ACC112 (cell line): ENCODE measurements at regions not wholly inside any gene's neighbourhood (a gene's known extent, or its start where the extent isn't known, plus 50 kb on each side); places are given as distances from the start of the nearest gene placed in this dataset.
"Not testable (repeated sequence)": the region's sequence is repeated elsewhere in the genome, so short reads cannot be mapped to it uniquely, and the experiment has no call there.

ENCODE experiments used
- H2AFZ ChIP-seq: fragments of 200-600 bp; sonication (generic); one replicate; pipeline ENCODE4 v1.6.0; 2017; ENCODE audit warnings: antibody characterized with exemption, low read length; ENCODE audit not compliant: unreplicated experiment
- H3K27ac ChIP-seq: fragments of 200-600 bp; sonication (generic); 2 replicates; pipeline ENCODE4 v1.5.1; 2014; ENCODE audit warnings: low read depth, mild to moderate bottlenecking, antibody characterized with exemption, low read length, moderate library complexity
- H3K27me3 ChIP-seq: fragments of 200-600 bp; sonication (generic); 2 replicates; pipeline ENCODE4 v1.6.1; 2014; ENCODE audit warnings: mild to moderate bottlenecking, antibody characterized with exemption, low read length, moderate library complexity, mixed read lengths; ENCODE audit not compliant: insufficient read depth
- H3K36me3 ChIP-seq: fragments of 200-600 bp; sonication (generic); 2 replicates; pipeline ENCODE4 v1.6.1; 2016; ENCODE audit warnings: mild to moderate bottlenecking, antibody characterized with exemption, low read length, moderate library complexity, mixed read lengths; ENCODE audit not compliant: insufficient read depth
- H3K4me1 ChIP-seq: fragments of 200-600 bp; sonication (generic); one replicate; pipeline ENCODE4 v1.6.1; 2016; ENCODE audit warnings: low read length, mixed read lengths; ENCODE audit not compliant: insufficient read depth, unreplicated experiment, control insufficient read depth
- H3K4me3 ChIP-seq: fragments of 200-600 bp; sonication (generic); 2 replicates; pipeline ENCODE4 v1.5.1; 2014; ENCODE audit warnings: mild to moderate bottlenecking, low read depth, low read length
- H3K79me2 ChIP-seq: fragments of 200-600 bp; sonication (generic); one replicate; pipeline ENCODE4 v1.6.0; 2016; ENCODE audit warnings: low read length; ENCODE audit not compliant: control insufficient read depth, unreplicated experiment, insufficient read depth

DNA sequence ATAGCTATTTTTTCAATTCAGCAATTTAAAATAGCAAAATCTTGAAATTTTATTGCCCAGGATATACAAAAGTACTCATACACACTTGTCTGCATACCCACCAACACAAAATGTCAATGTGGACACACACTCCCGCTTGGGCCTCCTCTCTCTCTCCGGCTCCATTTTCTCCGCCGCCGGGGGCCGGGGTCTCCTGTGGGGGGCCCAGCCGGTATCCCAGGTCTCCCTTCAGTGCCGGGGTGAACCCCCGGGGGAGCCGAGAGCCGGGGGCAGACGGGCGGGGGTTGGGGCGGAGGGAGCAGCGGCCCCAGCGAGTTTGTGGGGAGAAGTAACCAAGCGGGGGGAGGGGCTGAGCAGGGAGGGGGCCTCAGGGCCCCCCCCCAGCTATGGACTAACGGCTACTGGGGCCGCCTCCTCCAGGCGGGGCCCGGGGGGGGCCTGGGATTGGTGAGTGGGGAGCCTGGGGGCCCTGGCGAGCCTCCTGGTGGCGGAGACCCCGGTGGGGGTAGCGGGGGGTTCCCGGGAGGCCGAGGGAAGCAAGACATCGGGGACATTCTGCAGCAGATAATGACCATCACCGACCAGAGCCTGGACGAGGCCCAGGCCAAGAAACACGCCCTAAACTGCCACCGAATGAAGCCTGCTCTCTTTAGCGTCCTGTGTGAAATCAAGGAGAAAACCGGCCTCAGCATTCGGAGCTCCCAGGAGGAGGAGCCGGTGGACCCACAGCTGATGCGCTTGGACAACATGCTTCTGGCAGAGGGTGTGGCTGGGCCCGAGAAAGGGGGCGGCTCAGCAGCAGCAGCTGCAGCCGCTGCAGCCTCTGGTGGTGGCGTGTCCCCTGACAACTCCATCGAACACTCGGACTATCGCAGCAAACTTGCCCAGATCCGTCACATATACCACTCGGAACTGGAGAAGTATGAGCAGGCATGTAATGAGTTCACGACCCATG is 56.6 kb downstream of the CHST2 start:
- H3K36me3 ChIP-seq, H2AFZ ChIP-seq, H3K4me3 ChIP-seq, H3K27ac ChIP-seq, H3K79me2 ChIP-seq, H3K27me3 ChIP-seq: not testable (repeated sequence)
- H3K4me1 ChIP-seq: peaks cover 10% of the 10 kb centered on the region

DNA sequence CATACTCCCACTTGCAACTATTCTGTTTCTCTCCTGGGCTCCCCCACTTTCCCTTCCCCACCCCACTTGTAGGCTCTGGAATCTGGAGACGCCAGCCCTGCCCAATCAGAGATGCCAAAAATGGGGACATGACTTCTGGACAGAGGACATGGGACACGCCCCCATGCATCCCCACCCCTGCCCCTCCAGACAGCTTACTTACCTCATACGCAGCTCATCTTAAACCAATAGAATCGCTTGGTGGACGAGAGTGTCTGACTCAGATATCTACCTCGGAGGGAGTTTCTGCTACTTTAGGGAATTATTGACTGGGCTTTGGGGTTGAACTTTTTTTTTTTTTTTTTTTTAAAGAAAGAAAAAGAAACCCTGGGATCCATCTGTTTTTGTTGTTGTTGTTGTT is 58.4 kb downstream of the CHST2 start:
- not testable (repeated sequence) for H3K79me2 ChIP-seq, H3K27me3 ChIP-seq, H2AFZ ChIP-seq, H3K36me3 ChIP-seq, H3K27ac ChIP-seq, H3K4me3 ChIP-seq, H3K4me1 ChIP-seq

DNA sequence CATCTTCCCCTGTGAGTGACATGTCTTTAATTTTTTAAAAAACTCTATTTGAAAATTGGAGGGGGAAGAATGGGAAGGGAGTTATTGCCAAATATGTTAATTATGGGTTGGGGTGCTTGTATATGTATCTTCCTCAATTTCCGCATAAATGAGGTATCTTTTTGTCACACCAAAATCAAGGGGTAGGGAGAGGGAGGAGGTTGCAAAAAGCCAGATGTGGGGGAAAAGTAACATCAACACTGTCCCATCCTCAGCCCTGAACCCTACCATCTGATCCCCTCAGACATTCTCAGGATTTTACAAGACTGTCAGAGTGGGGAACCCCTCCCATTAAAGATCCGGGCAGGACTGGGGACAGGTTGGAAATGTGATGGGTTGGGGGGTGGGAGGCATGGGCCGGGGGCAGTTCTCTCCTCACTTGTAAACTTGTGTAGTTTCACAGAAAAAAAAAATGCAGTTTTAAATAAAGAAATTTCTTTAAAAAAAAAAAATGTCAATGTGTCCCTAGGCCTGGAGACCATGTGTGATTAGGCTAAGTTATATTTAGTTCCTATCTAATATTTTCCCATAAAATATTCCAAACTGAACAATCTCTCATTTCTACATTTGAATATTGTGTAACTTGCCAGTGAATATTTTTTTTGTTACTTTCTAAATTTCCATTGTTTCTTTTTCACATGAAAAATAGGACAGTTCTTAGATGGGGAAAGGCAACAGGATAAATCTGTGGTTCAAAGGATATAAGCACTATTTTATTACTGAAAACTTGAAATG is 59.4 kb downstream of the CHST2 start:
- H3K36me3 ChIP-seq, H3K27ac ChIP-seq, H3K4me3 ChIP-seq, H2AFZ ChIP-seq, H3K4me1 ChIP-seq, H3K27me3 ChIP-seq, H3K79me2 ChIP-seq: not testable (repeated sequence)

DNA sequence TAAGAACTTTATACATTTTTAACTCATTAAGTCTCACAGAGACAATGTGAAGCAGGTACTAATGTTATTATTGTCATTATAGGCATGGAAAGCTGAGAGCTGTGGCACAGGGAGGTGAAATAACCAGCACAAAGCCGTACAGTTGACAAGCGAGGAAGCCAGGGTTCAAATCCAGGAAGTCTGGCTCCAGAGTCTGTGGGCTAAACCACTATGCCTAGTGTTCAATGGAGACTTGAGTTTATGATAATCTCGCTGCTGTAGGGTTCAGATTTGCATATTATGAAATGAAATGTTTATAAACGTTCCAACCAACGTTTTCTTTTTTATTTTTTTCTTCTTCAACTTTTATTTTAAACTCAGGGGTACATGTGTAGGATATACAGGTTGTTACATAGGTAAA is 60.0 kb downstream of the CHST2 start:
- Histone ChIP-seq H3K27ac (no peak overlapping the region), H3K4me3 (no peak overlapping the region), H3K79me2 (no peaks in the 10 kb centered on the region), H3K36me3 (no peaks in the 10 kb centered on the region), H3K27me3 (no peaks in the 10 kb centered on the region), H2AFZ (no peak overlapping the region), H3K4me1 (no peaks in the 10 kb centered on the region)

DNA sequence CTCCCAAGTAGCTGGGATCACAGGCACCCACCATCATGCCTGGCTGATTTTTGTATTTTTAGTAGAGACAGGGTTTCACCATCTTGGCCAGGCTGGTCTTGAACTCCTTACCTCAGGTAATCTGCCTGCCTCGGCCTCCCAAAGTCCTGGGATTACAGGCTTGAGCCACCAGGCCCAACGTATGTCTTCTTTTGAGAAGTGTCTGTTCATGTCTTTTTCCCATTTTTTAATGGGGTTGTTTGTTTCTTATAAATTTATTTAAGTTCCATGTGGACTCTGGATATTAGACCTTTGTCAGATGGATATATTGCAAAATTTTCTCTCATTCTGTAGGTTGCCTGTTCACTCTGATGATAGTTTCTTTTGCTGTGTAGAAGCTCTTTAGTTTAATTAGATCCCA is 61.3 kb downstream of the CHST2 start:
- not testable (repeated sequence) for H3K27ac ChIP-seq, H3K4me1 ChIP-seq, H3K4me3 ChIP-seq, H3K27me3 ChIP-seq, H3K79me2 ChIP-seq, H3K36me3 ChIP-seq, H2AFZ ChIP-seq

GRCh38 chr3:143181977-143182376 is 62.4 kb downstream of the CHST2 start:
- H3K36me3 ChIP-seq, H3K79me2 ChIP-seq, H3K4me1 ChIP-seq, H2AFZ ChIP-seq, H3K27me3 ChIP-seq, H3K27ac ChIP-seq, H3K4me3 ChIP-seq: not testable (repeated sequence)

DNA sequence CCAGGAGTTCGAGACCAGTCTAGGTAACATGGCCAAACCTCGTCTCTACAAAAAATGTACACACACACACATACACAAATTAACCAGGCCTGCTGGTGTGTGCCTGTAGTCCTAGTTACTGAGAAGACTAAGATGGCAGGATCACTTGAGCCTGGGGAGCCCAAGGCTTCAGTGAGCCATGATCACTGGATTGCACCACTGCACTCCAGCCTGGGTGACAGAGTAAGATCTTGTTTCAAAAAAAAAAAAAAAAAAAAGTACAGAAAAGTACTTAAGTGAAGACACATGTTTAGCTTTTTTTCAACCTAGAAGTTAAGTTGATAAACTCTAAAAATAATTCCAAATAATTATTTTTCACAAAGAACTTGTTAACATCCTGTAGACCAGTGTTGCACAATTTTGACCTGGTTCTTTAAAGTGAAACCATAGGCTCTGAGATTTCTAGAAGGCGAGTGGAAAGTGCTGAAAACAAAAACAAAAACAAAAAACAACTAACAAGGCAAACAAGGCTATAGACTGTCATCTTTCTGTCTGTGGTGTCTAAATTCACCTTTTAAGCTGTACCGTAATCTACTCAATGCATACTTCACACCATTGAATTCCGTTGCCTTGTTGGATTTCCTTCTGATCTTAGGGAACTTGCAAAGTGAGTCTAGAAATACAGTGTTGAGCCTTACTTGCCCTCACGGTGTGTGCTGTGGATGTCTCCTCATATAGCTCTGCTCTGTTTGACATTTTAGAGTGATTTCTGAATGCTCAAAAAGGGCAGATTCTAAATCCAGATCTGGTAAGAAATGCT is 63.5 kb downstream of the CHST2 start:
- H2AFZ ChIP-seq: no peak overlapping the region

DNA sequence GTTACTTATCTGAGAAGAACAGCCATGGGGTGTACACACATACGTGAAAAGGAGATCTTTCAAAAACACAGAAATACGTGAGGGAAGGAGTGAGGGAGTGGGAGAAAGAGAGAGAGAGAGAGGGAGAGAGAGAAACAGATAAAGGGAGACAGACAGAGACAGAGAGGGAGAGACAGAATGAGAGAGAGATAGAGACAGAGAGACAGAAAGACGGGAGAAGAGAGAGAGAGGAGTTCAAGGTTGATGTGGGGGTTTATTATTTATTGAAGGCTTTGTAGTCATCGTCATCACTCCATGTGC is 64.0 kb downstream of the CHST2 start:
- no peaks in the 10 kb centered on the region for H3K27me3 ChIP-seq
- no peak overlapping the region for H2AFZ ChIP-seq
- H3K4me3 ChIP-seq: no peak overlapping the region

More for the DNA sequence above, 63.5 kb downstream of the CHST2 start:
- Histone ChIP-seq H3K79me2 (no peaks in the 10 kb centered on the region), H3K4me1 (no peaks in the 10 kb centered on the region), H3K36me3 (no peaks in the 10 kb centered on the region), H3K27ac (no peak overlapping the region), H3K4me3 (no peak overlapping the region), H3K27me3 (no peaks in the 10 kb centered on the region)

DNA sequence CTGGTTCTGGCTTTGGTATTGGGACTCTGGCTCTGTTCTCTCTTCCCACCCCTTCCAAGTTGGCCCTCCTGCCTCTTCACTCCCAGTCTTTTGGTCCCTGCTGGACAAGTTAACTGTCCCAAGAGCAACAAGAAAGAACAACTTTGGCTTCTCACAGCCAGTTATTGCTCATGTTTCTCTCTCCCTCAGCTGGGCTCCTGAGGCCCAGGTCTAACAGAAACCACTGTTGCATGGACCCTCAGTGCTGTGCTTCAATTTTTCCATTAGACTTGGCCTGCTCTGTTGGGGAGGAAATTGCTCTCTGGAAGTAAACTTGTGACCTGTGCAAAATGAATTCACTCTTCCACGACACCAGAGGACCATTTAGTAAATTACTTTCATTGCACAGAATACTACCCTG is 64.5 kb downstream of the CHST2 start:
- no peaks in the 10 kb centered on the region for H3K79me2 ChIP-seq
- H3K27ac ChIP-seq: no peak overlapping the region
- H2AFZ ChIP-seq: no peak overlapping the region

More for the DNA sequence above, 64.0 kb downstream of the CHST2 start:
- Histone ChIP-seq H3K36me3 (no peaks in the 10 kb centered on the region), H3K4me1 (no peaks in the 10 kb centered on the region), H3K79me2 (no peaks in the 10 kb centered on the region), H3K27ac (no peak overlapping the region)

DNA sequence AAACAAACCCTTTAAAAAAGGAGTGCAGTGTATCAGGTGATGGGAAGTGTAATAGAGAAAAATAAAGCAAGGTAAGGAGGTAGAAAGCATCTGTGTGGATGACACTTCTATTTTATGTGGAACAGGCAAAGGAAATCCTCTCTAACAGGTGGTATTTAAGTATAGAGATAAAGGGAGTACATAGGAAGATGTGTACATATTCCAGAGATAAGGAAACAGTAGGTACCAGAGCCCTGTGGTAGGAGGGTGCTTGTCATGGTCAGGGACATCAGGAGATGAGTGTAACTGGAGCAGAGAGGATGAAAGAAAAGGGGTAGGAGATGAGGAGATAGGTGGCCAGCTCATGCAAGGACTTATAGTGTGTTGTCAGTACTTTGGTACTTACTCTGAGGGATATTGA is 65.8 kb downstream of the CHST2 start:
- no peaks in the 10 kb centered on the region for H3K4me1 ChIP-seq

More for the DNA sequence above, 64.5 kb downstream of the CHST2 start:
- Histone ChIP-seq H3K27me3 (0 out of 2 replicates have a peak, but pooled peaks cover 4% of the 10 kb centered on the region), H3K4me3 (no peak overlapping the region), H3K36me3 (no peaks in the 10 kb centered on the region), H3K4me1 (no peaks in the 10 kb centered on the region)

More for the DNA sequence above, 65.8 kb downstream of the CHST2 start:
- Histone ChIP-seq H3K36me3 (no peaks in the 10 kb centered on the region), H3K4me3 (no peak overlapping the region), H3K27ac (no peak overlapping the region), H2AFZ (no peak overlapping the region), H3K27me3 (0 out of 2 replicates have a peak, but pooled peaks cover 10% of the 10 kb centered on the region), H3K79me2 (no peaks in the 10 kb centered on the region)
